Thyroid gland (tissue), 4 donors: ENCODE measurements at regions not wholly inside any gene's neighbourhood (a gene's known extent, or its start where the extent isn't known, plus 50 kb on each side); places are given as distances from the start of the nearest gene placed in this dataset.

Experiments
- DNase-seq, 2 donors: peaks; one replicate each; pipeline ENCODE4 v3.0.0-alpha.2; 2019
- H3K27ac ChIP-seq, 3 donors: fragments of 200-600 bp; sonication (generic); 1 replicate in 2 of 3; 2 replicates in 1 of 3; pipeline ENCODE4 v1.5.1; 2016 to 2019; ENCODE audit warnings: mild to moderate bottlenecking in 1 of 3, moderate library complexity in 1 of 3
- H3K27me3 ChIP-seq: fragments of 200-600 bp; sonication (generic); one replicate; pipeline ENCODE4 v1.5.1; 2019
- H3K36me3 ChIP-seq, 2 donors: fragments of 200-600 bp; sonication (generic); one replicate each; pipeline ENCODE4 v1.5.1; 2016 to 2019
- H3K4me1 ChIP-seq, 2 donors: fragments of 200-600 bp; sonication (generic); one replicate each; pipeline ENCODE4 v1.5.1; 2017 to 2019
- H3K4me3 ChIP-seq, 3 donors: fragments of 200-600 bp; sonication (generic); replicated peaks in 1 of 3; 1 replicate in 2 of 3; 2 replicates in 1 of 3; pipeline ENCODE4 v1.5.1; 2016; ENCODE audit warnings: mild to moderate bottlenecking in 1 of 3
- H3K9me3 ChIP-seq: fragments of 200-600 bp; sonication (generic); one replicate; pipeline ENCODE4 v1.5.1; 2017
- CTCF ChIP-seq, 6 experiments: fragments of 200-600 bp in 3 of 6; fragments of 450-650 bp in 3 of 6; sonication (generic) in 3 of 6; IDR thresholded peaks; one replicate each; pipeline ENCODE4 v1.5.1; 2016 to 2019; ENCODE audit warnings: antibody characterized with exemption in 6 of 6, mild to moderate bottlenecking in 2 of 6, inconsistent platforms in 1 of 6, moderate library complexity in 1 of 6
- POLR2A ChIP-seq, 2 donors: fragments of 450-650 bp; IDR thresholded peaks; one replicate each; pipeline ENCODE4 v1.6.1; 2017; ENCODE audit warnings: antibody characterized with exemption in 2 of 2, mild to moderate bottlenecking in 2 of 2, moderate library complexity in 1 of 2
- WGBS, 2 donors: methylation state at CpG; one replicate each; pipeline ENCODE4 v1.1.5; 2017; 5-methylcytosine and 5-hydroxymethylcytosine counted together
- intact Hi-C: fragments of 100-400 bp; cut with DNase I; formaldehyde crosslinking; loops from one replicate; pipeline ENCODE4 v1.15.1; 2023

- 94 to 96% methylated on average over 9 of the region's 9 CpGs for WGBS, 2 donors
- TF ChIP-seq POLR2A (IDR thresholded peaks at IDR 0.05) (no peak), CTCF (IDR thresholded peaks at IDR 0.05) (no peak)
Observed at GRCh38 chr6:167467282-167467681, 142.4 kb downstream of the TTLL2 start.

GRCh38 chr6:167467793-167468431 is 143.0 kb downstream of the TTLL2 start:
- intact Hi-C loops: no loop called here
- no peaks in the 10 kb centered on the region for H3K27me3 ChIP-seq
- H3K27ac ChIP-seq: no peak overlapping the region
- TF ChIP-seq POLR2A (IDR thresholded peaks at IDR 0.05) (no peak), CTCF (IDR thresholded peaks at IDR 0.05) (no peak)
- no peaks in the 10 kb centered on the region for H3K4me1 ChIP-seq
- 93 to 94% methylated on average over 39 of the region's 39 CpGs for WGBS, 2 donors
- no peaks in the 10 kb centered on the region for H3K36me3 ChIP-seq
- no peak overlapping the region for H3K4me3 ChIP-seq
- H3K9me3 ChIP-seq: no peaks in the 10 kb centered on the region
- DNase-seq: no peak

More at GRCh38 chr6:167467282-167467681, 142.4 kb downstream of the TTLL2 start:
- no peak for DNase-seq
- Histone ChIP-seq H3K4me3 (no peak overlapping the region), H3K27ac (no peak overlapping the region), H3K9me3 (no peaks in the 10 kb centered on the region), H3K36me3 (no peaks in the 10 kb centered on the region), H3K27me3 (no peaks in the 10 kb centered on the region), H3K4me1 (no peaks in the 10 kb centered on the region)
- intact Hi-C loops: no loop called here

GRCh38 chr6:167469101-167469500 is 144.2 kb downstream of the TTLL2 start:
- no peak for DNase-seq
- H3K36me3 ChIP-seq: no peaks in the 10 kb centered on the region
- no peaks in the 10 kb centered on the region for H3K4me1 ChIP-seq
- no peak overlapping the region for H3K4me3 ChIP-seq
- 38 to 50% methylated on average over 3 of the region's 3 CpGs for WGBS, 2 donors
- no peaks in the 10 kb centered on the region for H3K9me3 ChIP-seq
- H3K27ac ChIP-seq: no peak overlapping the region
- H3K27me3 ChIP-seq: no peaks in the 10 kb centered on the region
- intact Hi-C loops: no loop called here
- no peak for TF ChIP-seq POLR2A (IDR thresholded peaks at IDR 0.05)
- TF ChIP-seq CTCF (IDR thresholded peaks at IDR 0.05): no peak

GRCh38 chr6:167469672-167470071 is 144.8 kb downstream of the TTLL2 start:
- Histone ChIP-seq H3K9me3 (no peaks in the 10 kb centered on the region), H3K27ac (no peak overlapping the region), H3K36me3 (no peaks in the 10 kb centered on the region), H3K4me3 (no peak overlapping the region), H3K27me3 (no peaks in the 10 kb centered on the region), H3K4me1 (no peaks in the 10 kb centered on the region)
- intact Hi-C loops: no loop called here
- peak; percentile 37 to 43 for DNase-seq
- no peak for TF ChIP-seq POLR2A (IDR thresholded peaks at IDR 0.05)
- TF ChIP-seq CTCF (IDR thresholded peaks at IDR 0.05): no peak
- 37 to 39% methylated on average over 10 of the region's 10 CpGs for WGBS, 2 donors

- Histone ChIP-seq H3K36me3 (no peaks in the 10 kb centered on the region), H3K9me3 (no peaks in the 10 kb centered on the region), H3K4me3 (no peak overlapping the region), H3K4me1 (no peaks in the 10 kb centered on the region), H3K27me3 (no peaks in the 10 kb centered on the region), H3K27ac (no peak overlapping the region)
- 88% methylated on average over 12 to 13 of the region's 13 CpGs for WGBS, 2 donors
- DNase-seq: no peak
- intact Hi-C loops: no loop called here
- TF ChIP-seq POLR2A (IDR thresholded peaks at IDR 0.05): no peak
- TF ChIP-seq CTCF (IDR thresholded peaks at IDR 0.05): no peak
Observed at GRCh38 chr6:167470101-167470835, 145.4 kb downstream of the TTLL2 start.
